ENCODE measurements at regions not wholly inside any gene's neighbourhood (a gene's known extent, or its start where the extent isn't known, plus 50 kb on each side); places are given as distances from the start of the nearest gene placed in this dataset.
"Not testable (repeated sequence)": the region's sequence is repeated elsewhere in the genome, so short reads cannot be mapped to it uniquely, and the experiment has no call there.

DNA sequence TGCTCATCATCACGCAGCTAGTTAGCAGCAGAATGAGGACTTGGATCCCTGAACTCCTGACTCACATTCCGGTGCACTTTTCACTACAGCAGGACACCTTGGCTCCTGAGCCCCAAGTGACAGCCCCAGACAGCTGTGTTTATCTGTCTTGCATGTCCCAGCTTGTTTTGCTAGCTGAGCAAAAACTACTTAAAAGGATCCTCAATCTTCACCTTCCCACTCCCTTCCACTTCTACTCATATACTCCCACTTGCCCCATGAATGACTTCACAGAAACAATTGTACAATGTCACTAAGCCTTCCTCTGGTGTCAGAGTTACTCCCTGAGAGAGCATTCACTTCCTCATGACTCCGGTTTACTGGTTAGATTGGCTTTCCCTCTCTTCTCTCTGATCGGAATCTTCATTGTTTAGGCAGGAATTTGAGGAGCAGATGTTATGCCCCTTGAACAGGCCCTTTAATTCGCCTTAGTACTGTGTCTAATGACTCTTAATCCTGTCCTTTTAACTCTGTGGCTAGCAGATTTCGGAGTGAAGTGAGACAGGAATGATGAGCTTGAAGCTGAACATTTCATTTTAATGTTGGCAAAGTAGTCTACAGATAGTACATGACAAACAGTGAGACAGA, 587.2 kb upstream of the CHD1 start:
- FAIRE-seq; DNase-seq (ENCODE audit: extremely low spot score, insufficient read length, low read depth): not testable (repeated sequence)

DNA sequence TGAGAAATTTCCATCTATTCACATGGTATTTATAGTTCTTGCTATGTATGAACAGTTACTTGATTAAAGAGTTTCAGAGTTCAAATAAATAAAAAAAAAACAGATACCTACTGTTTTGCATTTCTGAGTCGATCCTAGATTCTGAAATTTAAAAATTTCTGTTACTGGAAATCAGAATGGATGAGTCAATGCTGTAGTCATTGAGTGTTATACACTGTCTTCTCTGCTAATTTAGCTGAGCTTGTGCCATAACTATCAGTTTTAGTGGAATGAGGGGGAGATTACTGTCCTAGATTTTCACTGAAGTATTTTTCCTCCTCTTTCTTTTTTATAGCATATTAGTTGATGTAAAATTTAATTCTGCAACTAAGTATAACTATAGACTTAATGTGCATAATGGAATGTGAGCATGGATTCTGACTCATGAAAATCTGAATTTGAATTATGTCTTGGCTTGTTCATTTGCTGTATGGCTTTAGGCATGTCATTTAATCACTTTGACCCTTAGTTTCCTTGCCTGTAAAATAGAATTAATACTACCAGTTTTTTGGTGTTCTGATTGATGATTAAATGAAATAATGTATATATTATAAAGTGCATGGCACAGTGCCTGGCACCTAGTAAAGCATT, 581.5 kb upstream of the CHD1 start:
- not testable (repeated sequence) for DNase-seq (ENCODE audit: extremely low spot score, insufficient read length, low read depth); FAIRE-seq

DNA sequence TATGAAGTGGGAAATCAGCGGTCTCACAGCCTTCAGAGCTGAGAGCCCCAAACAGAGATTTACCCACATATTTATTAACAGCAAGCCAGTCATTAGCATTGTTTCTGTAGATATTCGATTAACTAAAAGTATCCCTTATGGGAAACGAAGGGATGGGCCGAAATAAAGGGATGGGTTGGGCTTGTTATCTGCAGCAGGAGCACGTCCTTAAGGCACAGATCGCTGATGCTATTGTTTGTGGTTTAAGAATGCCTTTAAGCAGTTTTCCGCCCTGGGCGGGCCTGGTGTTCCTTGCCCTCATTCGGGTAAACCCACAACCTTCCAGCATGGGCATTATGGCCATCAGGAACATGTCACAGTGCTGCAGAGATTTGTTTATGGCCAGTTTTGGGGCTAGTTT, 580.3 kb upstream of the CHD1 start:
- FAIRE-seq; DNase-seq (ENCODE audit: extremely low spot score, insufficient read length, low read depth): not testable (repeated sequence)

DNA sequence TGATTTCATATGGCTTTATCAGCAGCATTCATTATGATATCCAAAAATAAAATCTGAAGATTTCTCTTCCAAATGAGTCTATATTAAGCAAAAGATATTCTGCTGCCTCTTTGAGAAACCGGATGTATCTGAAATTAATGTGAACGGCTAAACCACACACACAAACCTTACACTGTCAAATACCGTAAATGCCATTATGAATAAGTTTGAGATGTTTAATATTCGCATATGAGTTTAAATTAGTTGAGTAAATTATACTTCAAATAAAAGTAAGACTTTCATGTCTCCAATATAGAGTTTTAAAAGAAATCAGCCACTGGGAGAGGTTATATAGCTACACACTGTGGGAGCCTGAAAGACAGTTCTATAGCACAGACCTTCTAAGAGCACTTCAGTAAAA, 566.6 kb upstream of the CHD1 start:
- not testable (repeated sequence) for FAIRE-seq

DNA sequence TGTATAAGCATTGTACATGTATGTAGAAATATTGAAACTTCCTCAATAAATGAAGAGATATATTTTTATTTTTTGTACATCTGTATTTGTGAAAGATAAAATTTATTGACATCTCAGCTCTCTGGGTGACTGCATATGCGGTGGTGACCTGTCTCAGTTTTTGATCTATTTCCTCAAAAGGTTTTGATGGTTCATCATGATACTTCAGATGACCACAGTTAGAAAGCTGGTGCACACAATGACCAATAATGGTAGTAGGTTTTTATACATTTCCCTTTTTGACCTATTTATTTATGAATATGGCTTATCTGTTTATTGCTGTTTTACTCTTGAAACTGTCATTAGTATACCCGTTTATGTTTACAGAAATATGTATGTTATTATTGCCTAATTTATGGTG, 549.6 kb upstream of the CHD1 start:
- not testable (repeated sequence) for DNase-seq (ENCODE audit: extremely low spot score, insufficient read length, low read depth); FAIRE-seq

More for the DNA sequence above, 566.6 kb upstream of the CHD1 start:
- not testable (repeated sequence) for DNase-seq (ENCODE audit: extremely low spot score, insufficient read length, low read depth)

DNA sequence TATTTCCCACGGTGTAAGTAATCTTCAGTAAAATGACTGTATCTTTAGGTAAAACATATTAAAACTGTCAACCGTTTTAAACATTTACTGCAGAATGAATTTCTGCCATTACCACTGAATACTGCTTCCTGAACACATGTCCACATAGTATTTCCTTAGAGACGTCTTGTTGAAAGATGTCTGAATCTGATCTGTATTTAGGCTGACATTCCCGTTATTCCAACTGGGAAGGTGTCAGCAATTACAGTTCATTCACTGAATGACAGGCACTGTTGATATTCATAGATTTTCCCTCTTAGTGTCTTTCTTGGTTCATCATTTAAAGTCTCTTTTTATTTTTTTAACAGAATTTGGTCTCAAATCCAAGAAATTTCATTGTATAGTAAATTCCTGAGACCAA, 544.5 kb upstream of the CHD1 start:
- FAIRE-seq; DNase-seq (ENCODE audit: extremely low spot score, insufficient read length, low read depth): not testable (repeated sequence)

DNA sequence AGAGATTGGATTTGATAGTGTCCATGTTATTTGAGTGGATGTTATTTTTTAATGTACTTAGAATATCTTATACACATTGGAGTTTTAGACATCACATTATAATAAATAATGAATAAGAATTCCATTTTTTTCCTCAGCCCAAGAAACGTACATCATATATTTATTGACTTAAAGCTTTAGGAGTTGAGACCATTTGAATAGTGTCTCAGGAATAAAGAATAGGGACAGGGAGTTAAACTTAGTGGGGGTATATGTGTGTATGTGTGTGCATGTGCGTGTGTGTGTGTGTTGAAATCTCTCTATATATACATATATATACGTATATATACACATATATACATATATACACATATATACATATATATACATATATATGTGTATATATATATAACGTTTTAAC, 542.9 kb upstream of the CHD1 start:
- FAIRE-seq: not testable (repeated sequence)

DNA sequence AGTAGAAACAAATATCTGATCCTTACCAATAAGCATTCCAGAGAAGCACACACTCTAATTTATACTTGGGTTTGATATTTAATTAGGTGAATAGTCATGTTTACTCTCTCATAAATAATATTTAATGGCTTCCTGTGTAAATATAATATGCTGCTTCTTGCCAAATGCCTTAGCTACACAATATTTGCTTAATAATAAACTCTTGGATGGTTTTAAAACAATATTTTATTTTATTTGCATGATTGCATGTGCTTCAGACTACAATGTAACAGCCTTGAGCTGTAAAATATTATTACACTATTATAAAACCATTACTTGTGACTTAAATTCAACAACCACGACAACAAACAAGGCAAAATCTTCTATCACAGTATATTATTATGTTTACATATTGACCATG, 542.4 kb upstream of the CHD1 start:
- DNase-seq (ENCODE audit: extremely low spot score, insufficient read length, low read depth): not testable (repeated sequence)
- peak; percentile 29 for FAIRE-seq

More for the DNA sequence above, 542.9 kb upstream of the CHD1 start:
- DNase-seq (ENCODE audit: extremely low spot score, insufficient read length, low read depth): not testable (repeated sequence)

DNA sequence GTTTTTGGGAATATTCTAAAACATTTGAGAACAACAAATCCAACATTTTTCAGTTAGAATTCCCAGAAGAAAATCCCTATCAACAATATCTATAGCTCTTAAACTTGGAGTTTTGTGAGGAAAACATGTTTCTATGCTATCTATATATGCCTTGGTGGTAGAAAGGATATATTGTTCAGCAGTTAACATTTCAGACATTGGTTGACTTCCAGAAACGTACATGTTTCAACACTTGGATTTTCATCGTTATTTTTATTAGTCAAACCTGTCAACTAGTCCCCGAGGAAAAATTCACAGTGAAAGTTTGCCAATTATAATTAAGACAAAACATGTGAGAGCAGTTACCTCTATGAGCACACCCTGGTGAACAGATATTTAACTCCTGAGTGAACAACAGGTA, 541.8 kb upstream of the CHD1 start:
- FAIRE-seq; DNase-seq (ENCODE audit: extremely low spot score, insufficient read length, low read depth): not testable (repeated sequence)

DNA sequence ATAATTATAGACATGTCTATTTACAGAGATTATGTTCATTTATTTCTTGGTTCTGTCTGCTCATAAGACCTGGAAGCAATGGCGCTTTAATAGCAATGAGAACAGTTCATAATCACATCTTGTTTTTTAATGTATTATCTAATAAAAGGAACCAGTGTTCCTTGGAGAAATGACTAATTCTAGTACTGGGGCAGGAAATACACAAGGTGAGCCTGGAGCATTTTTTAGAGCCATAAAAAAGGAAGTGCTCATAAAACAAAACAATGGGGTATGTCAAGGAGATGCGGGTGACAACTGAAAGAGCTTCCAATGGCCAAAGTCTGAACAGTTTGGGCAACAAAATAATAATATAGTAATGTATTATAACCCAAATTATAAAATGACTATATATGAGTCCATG, 531.9 kb upstream of the CHD1 start:
- FAIRE-seq (no peak), DNase-seq (ENCODE audit: extremely low spot score, insufficient read length, low read depth) (no peak)

DNA sequence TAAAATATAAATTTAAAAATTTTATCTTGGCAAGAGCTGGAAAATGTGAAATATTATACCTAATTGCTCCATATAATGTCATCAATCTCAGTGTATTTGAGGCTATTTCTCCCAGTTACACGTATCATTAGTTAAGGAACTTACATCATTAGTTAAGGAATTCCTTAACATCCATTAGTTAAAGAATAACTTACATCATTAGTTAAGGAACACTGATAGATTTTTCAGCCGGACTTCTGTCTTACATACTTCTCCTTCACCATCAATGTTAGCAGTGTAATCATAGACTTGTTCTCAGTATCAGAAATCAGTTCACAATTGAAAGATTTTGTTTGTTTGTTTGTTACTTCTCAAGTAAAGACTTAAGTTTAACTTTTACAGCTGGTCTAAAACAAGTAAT, 524.4 kb upstream of the CHD1 start:
- DNase-seq (ENCODE audit: extremely low spot score, insufficient read length, low read depth) (no peak), FAIRE-seq (no peak)

DNA sequence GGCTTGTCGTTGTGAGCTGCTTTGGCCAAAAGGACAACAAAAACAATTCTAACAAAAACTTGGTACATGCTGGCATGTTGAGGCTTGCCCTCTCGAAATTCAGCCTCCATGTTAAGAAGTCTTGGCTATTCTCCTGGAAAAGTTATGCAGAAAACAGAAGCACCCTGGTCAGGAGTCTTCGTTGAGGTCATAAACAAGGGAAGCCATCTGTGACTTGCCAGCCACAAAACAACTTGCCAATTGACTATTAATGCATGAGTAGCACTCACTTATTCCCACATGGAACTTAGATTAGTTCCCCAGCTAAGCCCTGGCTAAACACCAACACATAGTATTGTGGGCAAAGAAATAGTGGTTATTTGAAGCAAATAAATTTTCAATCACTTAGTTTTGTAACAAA, 521.0 kb upstream of the CHD1 start:
- FAIRE-seq (no peak), DNase-seq (ENCODE audit: extremely low spot score, insufficient read length, low read depth) (no peak)

DNA sequence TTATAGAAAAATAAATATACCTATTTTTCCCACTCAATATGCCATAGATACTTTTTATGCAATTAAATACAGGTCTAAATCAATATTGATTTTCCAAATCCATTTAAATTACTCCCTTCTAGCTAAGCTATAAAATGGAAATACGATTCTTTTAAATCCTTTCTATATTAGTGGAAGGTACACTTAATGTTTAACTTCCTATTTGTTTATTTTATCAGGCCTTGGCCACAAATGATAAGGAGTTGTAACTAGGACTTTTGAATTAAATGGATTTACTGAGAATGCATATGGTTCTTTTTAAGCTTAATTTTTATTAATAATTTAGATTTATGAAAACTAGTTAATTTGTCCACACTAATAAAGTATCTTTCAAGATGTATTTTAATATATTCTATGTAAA, 517.0 kb upstream of the CHD1 start:
- FAIRE-seq (no peak), DNase-seq (ENCODE audit: extremely low spot score, insufficient read length, low read depth) (no peak)

DNA sequence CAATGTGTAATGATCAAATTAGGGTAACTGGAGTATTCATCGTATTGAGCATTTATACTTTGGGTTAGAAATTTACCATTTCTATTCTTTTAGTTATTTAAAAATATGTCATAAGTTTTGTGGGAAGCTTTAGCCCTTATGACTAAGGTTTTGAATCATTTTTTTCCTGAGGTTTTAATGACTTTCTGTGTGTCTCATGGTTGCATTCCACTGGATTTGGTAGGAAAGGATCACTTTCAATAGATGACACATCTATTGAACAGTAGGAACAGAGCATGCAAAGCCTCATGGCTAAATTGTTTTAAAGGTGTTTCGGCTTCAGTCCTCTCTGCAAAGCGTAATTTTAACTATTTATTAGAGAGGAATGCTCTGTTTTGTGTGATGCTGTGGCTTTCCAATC, 512.4 kb upstream of the CHD1 start:
- no peak for DNase-seq (ENCODE audit: extremely low spot score, insufficient read length, low read depth)
- FAIRE-seq: no peak

DNA sequence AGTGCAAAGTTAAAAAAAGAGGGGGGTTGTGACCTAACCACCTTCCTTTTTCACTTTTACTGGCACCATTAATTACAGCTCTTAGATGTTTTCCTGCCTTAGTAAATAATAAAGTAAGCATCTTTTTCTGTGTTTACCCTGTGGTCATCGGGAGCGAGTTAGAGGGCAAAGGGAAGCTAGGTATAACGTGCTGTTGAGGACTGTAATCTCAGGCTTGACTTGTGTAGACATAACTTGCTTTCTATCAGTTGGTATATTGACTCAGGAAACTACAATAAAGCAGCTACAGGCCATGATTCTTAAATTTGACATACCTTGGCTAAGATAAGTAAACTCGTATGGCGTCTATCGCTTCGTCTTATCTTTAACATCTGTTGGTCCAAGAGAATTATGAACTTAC, 509.8 kb upstream of the CHD1 start:
- DNase-seq (ENCODE audit: extremely low spot score, insufficient read length, low read depth): no peak
- FAIRE-seq: no peak

DNA sequence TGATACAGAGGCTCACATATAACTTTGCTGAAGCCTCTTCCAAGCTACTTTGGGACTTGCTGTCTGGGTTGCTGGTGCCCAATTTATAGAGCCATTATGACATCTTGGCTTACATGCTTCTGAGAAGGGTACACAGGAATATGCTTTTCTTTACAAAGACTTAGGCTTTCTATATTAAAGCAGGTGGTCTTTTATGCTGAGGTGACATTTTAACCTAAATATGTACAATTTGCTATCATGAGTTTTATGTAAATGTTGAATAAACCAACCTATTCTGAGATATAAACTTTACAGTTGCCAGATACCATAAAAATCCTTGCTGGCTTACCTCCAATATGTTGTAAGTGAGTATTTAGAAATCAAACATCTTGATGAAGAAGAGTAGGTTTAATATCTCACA, 509.2 kb upstream of the CHD1 start:
- no peak for DNase-seq (ENCODE audit: extremely low spot score, insufficient read length, low read depth)
- no peak for FAIRE-seq

DNA sequence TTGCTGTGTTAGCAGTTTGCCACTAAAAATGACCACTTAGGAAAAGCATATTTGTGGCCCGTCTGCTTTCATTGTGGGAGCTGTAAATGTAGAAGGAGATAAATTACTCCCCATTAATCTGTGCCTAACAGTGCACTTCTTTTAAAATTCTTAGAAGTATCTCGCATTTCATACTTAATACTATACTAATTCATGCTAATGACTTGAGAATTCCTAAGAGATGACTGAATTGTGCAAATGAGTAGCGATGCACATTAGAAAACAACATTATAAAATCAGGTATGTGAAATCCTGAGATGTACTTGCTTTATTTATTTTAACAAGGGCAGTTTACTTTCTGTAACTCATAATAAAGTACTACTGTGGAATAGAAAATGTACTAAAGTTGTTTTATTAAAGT, 494.6 kb upstream of the CHD1 start:
- not testable (repeated sequence) for FAIRE-seq; DNase-seq (ENCODE audit: extremely low spot score, insufficient read length, low read depth)

DNA sequence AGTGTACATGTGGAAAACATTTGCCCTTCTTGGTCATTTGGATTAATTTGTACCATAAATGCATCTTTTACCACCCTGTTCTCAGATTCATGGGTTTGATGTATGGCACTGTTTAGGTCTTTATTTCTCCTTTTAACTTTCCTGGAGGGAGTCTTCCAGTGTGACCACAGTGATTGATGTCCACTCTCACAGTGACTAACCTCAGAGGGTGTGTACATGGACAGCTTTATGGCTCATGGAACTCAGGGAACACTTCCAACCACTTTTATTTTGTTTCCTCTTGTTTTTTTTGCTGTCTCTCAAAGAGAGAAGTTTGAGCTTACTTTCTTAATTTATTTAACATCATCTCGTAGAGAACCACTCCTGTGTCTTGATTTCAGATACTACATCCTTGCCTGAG, 489.8 kb upstream of the CHD1 start:
- DNase-seq (ENCODE audit: extremely low spot score, insufficient read length, low read depth); FAIRE-seq: not testable (repeated sequence)

DNA sequence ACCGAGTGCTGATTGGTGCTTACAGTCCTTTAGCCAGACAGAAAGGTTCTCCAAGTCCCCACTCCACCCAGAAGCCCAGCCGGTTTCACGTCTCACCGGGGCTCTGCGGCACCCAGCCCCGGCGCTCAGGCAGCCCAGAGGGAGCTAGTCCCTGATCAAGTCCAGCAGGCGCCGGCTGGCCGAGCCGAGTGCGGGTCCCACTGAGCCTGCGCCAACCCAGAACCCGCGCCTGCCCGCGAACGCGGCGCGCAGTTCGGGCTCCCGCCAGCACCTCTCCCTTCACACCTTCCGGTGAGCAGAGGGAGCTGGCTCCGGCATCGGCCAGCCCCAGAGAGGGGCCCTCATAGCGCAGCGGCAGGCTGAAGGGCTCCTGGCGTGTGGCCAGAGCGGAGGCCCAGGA, 481.6 kb upstream of the CHD1 start:
- DNase-seq (ENCODE audit: extremely low spot score, insufficient read length, low read depth); FAIRE-seq: not testable (repeated sequence)

DNA sequence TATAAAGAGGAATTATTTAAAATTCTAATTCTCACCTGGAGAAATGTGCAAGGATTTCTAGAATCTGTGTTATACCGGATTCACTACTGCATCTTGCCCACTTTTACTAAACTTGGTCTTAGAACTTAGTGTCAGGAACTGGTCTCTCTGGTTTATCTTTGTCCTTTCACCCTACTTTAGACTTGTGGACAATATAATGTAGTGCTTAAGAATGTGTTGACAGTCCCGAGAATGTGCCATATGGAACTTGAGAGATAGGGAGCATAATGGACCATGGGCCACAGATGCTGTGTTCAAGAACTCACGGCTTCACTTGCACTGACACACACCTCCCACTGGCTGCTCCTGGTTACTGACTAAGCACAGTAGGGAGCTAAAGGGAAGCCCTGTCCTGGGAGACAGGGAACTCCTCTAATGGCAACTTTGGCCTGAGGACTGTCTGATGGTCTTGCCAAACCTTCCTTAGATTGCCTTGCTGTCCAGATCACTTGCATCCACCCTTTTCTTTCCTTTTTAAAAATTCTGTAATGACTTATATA, 476.0 kb upstream of the CHD1 start:
- FAIRE-seq; DNase-seq (ENCODE audit: extremely low spot score, insufficient read length, low read depth): not testable (repeated sequence)

DNA sequence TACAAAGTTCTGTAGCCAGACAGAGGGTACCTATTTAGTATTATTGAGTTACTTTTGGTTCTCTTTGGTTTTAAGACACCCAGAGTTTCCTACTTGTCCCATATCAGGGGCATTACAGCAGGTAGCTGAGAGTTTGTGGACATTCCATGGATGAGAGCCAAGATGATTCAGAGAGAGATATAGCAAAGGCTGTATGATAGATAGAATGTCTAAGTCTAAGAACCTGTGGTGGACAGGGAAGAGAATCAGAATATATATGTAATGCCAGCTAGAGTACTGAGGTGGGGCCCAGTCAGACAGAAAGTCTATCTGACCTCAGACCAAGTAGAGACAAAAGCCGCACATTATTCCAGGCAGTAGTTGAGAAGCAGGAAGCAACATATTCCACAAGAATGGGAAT, 471.8 kb upstream of the CHD1 start:
- not testable (repeated sequence) for DNase-seq (ENCODE audit: extremely low spot score, insufficient read length, low read depth); FAIRE-seq
